Lung microvascular endothelial cell (primary cell): ENCODE measurements at regions not wholly inside any gene's neighbourhood (a gene's known extent, or its start where the extent isn't known, plus 50 kb on each side); places are given as distances from the start of the nearest gene placed in this dataset.
"Not testable (repeated sequence)": the region's sequence is repeated elsewhere in the genome, so short reads cannot be mapped to it uniquely, and the experiment has no call there.

Source experiments
- DNase-seq, 2 donors: peaks; one replicate each; pipeline versions ENCODE4 v3.0.0 to v3.0.0-alpha.2; 2010; ENCODE audit warnings: low read depth in 2 of 2

DNA sequence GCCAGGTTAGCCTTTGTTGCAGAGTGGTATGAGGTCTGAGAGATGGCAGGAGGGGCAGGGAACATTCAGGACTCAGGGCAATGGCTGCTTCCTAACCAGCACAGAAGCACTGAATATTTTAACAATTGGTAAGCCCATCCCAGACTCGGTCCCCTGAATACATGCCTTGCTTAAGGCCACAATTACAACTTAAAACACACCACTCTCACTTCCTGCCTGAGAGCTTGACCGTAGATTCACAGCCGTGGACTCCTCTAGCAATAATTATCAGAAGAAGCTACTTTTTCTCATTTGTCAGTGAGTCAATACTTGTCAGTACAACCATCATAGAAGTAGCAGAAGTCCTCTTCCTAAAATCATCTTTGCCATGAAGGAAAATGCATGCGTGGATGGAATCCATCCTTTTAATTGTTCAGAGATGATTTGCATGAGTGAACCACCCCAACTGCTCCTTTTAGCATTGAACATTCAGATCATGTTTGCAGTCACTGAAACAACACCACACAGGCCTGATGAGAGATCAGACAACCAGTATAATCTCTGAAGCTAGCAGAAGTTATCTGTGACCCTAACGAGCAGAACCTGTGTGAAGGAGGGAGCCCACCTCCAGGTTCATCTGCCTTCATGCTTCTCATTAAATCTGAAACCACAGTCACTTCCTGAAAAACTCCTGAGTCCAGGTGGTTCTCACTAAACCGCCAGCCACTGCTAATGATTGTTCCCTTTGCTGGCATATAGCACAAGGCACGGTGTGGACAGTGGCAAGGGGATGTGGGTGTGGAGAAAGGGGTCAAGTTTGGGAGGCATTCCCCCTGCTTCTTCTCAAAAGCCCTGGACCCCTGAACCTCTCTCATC lies 333.9 kb upstream of the CNR1 start:
- no peak for DNase-seq

DNA sequence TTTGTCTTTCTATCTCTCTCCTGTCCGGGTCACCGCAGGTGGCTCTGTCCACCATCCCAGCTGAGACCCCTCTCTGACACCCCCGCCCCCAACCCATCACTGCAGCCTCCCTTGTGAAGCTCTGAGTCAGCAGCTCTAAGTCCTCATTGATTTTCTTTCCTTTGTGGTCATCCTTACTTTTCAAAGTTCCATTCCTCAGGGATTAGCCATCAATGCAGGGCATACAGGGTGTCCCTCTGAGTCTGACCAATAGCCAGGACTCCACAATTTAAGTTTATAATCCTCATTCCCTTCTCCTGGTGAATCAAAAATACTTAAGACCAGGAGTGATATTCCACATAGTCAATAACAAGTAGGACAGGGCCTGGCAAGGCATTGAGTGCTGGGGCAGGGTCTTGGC lies 333.3 kb upstream of the CNR1 start:
- DNase-seq, result no peak

DNA sequence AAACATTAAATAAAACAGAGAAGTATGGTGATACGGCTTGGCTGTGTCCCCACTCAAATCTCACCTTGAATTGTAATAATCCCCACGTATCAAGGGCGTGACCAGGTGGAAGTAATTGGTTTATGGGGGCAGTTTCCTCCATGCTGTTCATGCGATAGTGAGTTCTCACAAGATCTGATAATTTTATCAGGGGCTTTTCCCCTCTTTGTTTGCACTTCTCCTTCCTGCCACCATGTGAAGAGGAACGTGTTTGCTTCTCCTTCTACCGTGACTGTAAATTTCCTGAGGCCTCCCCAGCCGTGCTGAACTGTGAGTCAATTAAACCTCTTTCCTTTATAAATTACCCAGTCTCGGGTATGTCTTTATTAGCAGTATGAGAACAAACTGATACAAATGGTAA lies 331.3 kb upstream of the CNR1 start:
- DNase-seq, result not testable (repeated sequence)

DNA sequence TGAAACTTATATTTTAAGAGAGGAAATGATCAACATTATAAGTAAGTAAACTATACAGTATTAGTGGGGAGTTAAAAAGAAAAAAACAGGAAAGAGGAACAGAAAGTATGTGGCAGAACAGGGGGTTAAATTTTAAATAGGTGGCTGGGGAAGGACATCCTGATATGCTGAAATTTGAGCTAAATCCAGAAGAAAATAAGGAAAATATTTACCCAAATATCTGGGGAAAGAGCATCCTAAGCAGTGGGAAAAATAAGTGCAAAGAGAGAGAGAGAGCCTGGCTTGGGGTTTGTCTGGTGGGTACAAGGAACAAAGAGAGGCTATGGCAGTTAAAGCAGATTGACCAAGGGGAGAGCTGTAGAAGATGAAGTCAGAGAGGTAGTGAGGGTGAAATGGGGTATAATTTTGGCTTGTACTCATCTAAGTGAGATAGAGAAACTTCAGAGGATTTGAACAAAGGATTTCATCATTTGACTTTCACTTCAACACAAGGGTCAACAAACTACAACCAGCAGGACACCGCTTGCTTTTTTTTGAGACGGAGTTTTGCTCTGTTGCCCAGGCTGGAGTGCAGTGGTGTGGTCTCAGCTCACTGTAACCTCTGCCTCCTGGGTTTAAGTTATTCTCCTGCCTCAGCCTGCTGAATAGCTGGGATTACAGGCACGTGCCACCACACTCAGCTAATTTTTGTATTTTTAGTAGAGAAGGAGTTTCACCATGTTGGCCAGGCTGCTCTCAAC lies 328.4 kb upstream of the CNR1 start:
- DNase-seq, result no peak

DNA sequence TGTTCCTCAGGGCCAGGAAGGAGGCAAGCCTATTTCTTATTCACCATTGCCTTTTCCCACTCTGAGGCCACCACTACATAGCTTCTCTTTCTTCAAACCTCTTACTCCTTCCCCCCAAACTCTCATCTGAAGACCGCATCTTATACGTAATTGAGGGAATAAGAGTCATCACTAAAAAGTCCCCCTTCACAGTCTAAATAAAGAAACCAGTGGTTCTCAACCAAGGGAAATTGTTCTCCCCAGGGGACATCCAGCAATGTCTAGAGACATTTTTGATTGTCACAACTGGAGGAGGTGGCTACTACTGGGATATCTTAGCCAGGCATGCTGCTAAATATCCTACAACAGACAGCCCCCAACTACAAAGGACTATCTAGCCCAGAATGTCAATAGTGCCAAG lies 327.6 kb upstream of the CNR1 start:
- no peak for DNase-seq

DNA sequence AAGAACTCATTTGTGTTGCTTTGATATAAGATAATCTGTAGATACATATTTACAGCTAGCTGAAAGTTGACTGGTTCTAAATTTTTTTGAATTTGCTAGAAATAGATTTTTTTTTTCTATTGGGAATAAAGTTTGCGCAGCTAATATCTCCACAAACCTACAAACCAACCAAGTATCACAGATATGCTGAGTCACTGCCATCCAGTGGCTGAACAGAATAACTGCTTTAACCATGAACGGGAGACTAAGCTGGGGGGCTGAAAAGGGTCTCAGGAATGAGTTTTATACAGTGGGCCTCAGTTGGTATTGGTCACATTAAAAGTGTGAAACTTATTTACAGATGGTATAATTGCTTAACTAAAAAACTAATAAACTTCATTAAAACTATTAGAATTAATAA lies 326.7 kb upstream of the CNR1 start:
- peak; percentile 67 to 74 for DNase-seq

DNA sequence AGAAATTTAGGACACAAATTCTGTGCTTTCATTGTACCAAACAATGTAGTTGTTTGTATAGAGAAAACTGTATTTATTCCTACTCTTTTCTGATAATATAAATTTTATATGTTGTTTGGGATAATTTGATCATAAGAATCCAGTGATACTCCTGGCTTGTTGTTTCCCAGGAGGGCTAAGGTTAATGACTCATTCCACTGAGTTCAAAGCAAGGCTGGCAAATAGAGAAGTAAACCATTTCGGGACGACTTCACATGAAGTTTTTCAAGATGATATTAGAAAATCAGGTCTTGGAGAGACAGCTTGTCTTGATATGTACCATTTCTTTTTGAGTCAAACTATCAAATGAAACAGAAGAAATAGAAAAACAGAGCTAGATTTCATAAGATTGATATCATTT lies 326.1 kb upstream of the CNR1 start:
- peak in 1 of 2 donors; percentile 57 for DNase-seq

DNA sequence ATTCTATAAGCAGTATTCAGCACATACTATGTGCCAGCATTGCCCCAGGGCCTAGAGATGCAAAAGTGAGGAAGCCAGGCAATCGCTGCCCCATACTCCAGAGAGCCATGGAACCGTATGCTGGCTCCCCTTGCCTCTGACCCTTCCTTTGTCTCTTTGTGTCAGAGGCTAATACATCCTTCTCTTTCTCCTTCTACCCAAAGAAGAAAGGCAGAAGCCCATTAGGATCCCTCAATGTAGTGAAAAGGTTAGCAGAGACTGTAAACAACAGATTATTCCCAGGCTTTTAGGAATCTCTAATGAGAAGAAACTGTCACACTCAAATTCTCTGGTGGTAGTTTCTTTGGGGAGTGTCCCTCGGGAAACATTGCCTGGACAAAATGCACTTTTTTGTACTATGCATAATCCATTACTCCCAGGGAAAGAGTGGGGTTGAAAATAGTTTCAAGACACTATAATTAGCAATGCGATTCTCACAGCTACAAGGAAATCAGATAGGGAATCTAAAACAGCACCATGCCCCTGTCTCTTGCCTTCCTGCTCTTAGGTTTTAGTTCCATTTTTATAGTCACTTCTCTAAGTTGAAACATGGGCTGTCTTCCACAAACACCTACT lies 325.2 kb upstream of the CNR1 start:
- no peak for DNase-seq

DNA sequence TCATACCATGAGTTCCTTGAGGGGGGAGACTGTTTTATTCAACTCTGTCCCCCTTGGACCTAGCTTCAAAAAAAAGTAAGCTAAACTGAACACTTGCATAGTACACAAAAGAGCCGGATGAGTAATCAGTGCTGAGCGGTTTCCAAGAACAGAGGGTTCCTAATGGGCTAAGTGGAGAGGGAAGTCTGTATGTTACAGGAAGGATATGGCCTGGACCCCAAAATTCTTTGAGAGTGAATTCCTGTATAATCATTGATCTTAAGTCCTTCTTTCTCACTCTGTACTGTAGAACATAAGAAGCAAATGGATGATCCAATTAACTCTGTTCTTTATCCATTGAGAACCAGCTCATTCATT lies 324.7 kb upstream of the CNR1 start:
- DNase-seq, result peak; percentile 8 to 80

DNA sequence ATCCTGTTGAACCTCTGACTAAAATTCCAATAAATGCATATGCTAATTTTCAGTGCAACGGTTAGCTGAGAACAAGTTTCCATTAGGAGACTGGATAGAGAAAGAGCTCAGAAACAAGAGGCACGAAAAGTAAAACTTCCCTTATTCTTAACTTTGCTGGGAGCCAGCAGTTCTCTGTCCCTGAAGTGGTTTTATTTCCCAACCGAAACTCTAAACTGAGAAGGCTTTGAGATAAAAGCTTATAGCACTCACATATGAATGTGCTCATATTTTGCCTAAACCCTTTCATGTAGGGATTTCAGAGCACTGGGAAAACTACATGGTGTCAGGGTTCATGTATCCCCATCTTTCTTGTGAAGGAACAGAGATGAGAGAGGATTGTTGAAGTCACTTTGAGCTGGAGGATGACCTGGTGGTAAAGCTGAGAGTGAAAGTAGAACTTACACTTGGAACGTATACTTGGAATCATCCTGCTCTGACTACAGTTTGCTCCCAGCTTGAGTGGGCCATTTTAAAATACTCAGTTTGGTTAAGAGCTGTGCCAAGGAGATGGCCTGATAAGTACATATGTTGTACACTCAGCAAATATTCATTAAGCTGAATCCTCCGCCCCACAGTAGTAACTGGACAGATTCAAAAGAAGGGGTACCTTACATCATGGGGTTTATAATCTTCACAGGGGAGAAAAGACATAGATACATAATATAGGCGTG lies 324.2 kb upstream of the CNR1 start:
- DNase-seq, result peak in 1 of 2 donors; percentile 31

DNA sequence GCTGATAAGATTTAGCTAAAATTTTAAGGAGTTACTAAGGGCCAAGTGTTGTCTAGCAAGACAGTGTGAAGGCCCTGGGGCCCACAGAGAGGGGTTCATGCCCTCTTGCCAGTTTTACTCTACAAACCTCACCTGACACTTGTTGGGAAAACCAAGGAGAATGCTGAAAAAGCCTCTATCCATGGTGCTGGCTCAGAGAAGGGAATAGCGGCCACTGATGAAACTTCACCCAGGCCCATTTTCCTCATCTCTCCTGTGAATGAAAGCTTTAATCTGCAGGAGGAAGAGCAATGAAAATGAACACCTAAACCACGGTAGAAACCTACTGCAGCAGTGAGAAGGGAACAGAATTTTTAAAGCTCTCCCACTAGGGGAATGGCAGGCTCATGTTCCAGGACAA lies 317.3 kb upstream of the CNR1 start:
- no peak for DNase-seq

DNA sequence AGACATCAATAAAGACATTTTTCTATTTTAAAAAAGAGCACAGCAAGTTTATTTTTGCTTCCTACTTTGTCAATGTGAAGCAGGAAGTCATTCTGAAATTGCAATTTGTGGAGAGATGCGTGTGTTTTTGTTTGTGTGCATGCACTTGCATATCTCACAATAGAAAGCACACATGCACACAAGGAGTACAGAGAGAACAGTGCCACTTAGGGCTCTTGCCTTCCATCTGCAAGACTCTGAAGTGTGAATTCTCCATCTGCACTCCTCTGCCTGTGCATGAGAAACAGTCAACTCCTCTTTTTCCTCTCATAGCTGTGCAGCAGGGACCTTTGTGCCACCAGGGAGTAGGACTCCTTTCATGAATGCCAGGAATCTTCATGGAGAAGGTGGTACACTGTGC lies 316.3 kb upstream of the CNR1 start:
- no peak for DNase-seq

DNA sequence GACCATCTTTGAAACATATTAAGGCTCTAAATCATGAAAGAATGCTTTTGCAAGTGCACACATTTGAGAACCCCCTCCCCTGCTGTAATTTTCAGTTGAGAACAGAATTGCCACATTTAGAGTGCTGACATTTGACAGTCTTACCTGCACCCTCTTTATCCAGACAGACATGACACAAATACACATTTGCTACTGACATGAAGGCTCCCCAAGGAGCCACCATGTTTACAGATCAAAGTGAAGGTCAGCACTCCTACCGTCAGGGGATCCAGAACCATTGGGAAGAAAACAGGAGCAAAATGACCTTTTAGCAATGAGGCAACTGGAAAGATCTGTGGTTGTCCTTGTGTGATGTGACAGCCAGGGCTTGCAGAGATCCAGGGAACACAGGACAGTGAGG lies 315.4 kb upstream of the CNR1 start:
- no peak for DNase-seq

DNA sequence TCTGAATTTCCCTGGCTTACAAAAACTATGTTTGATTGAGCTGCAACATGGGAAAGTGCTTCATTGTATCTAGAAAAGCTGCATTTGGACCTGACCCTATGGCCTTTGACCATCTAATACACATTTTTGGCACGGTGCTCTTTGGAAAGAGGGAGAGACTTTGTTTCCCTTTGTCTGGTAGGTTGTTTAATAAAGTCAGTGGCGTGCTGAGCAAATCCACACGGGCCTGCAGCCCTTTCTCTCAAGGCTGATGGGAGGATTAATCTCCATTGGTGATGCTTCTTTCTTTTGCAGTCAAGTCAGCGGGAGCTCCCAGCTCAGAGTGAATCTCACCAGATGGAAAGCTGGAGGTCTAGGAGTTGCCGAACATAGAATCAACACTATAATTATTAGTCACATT lies 314.7 kb upstream of the CNR1 start:
- no peak for DNase-seq

DNA sequence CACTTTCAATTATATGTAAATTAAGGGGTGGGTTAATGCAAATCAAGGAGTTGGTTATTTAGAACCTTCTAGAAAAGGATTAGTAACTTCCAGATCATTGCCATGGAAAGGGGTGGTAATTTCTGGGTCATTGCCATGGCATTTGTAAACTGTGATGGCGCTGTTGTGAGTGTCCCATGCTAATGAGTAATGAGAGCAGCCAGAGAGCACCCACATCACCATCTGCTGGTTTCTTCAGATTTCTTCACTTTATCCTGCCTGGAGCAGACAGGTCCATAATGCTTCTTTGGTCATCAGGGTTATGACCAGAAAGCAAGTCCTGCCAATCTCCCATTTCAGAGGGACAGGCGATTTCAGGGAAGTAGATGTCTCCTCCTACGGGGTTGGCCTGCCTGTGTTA lies 311.3 kb upstream of the CNR1 start:
- no peak for DNase-seq

DNA sequence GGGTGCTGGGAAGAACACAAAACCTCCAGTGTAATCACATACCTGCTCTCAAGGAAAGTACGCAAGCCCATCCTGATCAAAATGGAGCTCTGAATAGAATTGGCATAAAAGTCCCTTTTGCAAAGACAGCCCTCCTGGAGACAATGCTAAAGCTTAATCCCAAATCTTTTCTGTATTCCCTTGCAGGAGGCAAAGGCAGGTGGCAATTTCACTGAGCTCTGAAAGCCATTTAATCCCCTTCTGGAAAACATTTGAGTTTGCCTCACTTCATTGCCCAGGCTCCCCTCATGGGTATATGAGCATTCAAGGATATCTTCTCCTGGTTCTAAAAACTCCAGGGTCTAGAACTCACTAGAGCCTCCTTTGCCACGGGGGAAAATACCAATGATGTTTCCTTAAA lies 310.2 kb upstream of the CNR1 start:
- DNase-seq, result no peak

DNA sequence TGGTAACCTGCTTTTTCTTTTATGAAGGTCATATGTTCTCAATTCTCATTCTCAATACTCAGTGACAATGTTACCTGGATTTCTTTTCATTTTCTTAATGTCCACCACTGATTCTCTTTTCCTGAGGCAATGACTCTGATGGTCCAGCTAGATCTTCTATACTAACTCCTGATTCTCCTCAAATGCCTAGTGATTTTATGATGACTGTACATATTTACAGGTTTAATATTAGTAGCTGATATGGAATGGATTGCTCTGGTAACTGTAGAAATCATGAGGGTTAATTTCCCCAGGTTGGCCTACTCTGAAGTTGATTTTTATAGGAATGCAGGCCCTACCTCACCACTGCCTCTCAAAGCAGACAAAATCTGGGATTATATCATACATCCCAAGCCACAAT lies 308.6 kb upstream of the CNR1 start:
- no peak for DNase-seq

DNA sequence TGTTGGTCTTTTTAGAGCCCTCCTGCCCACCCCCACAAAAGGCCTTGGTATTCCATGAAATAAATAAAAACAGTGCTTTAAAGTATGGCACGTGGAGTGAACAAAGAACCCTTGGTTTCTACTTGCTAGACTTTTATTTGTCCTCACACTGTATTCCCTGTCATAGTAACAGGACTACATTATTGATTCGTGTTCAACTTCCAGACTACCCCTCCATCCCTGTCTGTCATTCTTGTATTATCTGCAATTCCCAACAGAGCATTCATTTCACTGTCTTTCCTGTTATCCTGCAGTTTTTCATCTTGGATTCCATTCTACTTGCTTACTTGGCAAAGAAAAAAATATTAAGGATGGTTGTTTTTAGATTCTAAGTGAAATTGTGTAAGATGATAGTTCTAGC lies 307.4 kb upstream of the CNR1 start:
- no peak for DNase-seq

DNA sequence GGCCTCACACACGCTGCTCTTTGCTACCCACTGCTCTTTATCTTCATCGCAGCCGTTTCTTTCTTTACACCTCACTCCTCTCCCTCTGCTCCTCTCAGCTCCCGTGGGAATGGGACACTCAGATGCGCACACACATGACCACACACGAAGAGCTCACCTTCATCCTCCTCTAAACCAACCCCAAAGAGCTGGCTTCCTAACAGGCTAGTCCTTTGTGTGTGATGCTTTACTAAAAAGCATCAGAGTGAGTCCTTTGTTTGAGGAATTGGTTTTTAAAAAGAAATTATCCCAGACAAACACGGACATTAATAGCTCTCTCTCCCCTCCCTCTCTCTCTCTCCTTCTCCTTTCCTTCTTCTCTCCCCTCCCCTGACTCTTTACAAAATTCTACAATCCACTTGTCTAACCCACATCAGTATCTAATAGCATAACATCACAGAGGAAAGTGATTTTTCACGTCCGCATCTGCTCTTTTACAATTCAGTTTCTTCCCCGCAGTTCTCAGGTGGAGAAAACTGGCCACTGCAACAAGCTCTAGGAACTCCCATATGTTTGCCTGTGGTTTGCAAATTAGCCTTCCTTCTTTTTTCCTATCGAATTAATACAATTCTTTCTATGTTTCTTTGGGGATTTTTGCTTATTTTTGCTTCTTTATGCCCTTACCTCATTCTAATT lies 306.8 kb upstream of the CNR1 start:
- no peak for DNase-seq

DNA sequence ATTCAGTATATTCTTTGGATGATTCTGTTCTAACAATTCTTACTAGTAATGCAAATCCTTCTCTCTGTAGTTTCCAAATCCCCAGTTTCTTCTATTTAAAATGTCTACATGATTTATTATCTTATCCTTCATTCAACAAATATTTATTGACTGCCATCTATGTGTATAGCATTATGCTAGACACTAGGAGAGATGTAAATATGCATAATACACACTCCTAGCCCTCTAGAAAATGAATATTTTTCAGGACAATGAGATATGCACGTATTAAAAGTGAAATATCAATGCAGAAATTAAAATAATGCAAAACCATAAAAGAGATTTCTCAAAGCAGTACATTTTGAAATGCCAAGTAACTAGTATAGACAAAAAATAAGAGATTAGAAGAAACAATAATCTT lies 293.5 kb upstream of the CNR1 start:
- DNase-seq, result no peak

DNA sequence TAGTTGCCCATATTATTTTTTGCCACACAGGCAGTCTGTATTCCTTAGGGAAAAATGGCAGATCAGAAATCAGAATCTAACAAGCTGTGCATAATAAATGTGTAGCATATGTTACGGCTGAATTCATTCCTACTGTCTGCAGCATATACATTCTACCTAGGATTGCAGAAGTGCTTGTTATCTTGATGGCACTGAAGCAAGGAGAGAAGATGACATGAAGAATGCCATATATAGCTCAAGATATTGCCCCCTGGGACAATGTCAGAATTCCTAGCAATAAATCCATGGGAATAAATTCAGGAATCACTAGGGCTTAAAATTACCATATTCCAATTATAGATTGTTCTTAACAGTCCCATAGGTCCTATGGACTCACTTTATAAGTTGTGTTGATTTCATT lies 293.0 kb upstream of the CNR1 start:
- no peak for DNase-seq

DNA sequence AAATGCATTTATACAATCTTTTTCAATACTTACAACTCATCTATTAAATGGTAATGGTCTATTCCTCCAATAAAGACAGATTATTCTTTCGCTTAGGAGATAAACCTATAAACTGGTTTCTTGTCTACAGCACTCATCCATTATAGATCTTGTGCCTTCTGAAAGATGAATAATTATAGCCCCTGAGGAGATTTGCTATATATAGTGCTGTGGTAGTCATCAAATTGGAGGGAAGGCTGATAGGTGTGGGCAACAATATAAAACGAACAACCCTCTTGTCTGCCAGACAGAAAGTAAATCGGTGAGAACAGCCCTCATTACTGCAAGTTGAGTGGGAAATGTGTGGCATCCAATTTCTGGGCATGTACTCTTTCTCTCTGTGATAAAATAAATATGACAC lies 292.5 kb upstream of the CNR1 start:
- DNase-seq, result no peak
